ENCODE measurements at regions not wholly inside any gene's neighbourhood (a gene's known extent, or its start where the extent isn't known, plus 50 kb on each side); places are given as distances from the start of the nearest gene placed in this dataset.

DNA sequence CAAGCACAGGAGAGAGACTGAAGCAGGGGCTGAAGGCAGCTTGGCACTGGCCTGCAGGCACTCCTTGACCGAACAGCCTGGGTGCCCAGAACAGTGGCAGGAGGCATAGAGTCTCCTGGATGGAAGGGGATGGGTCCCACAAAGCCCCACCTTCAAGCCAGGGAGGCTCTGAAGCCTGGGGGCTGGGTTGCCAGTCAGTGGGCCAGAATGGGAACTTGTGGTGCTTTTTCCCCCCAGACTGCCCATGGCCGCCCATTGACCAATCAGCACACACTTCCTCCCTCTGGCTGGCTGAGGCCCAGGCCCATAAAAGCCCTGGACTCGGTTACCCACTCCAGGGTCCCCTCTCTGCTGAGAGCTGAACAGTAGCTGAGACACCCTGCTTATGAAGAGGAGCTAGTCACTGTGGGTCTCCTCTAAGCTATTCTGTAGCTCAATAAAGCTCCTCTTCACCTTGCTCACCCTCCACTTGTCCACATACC is 109.6 kb downstream of the ELAPOR2 start:
- TF ChIP-seq, protein P1, sequence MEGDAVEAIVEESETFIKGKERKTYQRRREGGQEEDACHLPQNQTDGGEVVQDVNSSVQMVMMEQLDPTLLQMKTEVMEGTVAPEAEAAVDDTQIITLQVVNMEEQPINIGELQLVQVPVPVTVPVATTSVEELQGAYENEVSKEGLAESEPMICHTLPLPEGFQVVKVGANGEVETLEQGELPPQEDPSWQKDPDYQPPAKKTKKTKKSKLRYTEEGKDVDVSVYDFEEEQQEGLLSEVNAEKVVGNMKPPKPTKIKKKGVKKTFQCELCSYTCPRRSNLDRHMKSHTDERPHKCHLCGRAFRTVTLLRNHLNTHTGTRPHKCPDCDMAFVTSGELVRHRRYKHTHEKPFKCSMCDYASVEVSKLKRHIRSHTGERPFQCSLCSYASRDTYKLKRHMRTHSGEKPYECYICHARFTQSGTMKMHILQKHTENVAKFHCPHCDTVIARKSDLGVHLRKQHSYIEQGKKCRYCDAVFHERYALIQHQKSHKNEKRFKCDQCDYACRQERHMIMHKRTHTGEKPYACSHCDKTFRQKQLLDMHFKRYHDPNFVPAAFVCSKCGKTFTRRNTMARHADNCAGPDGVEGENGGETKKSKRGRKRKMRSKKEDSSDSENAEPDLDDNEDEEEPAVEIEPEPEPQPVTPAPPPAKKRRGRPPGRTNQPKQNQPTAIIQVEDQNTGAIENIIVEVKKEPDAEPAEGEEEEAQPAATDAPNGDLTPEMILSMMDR (IDR thresholded peaks at IDR 0.05) = no peak
- TF ChIP-seq POLR2A (IDR thresholded peaks at IDR 0.05) = no peak

Measured in adrenal gland (tissue), 5 donors.